Psoas muscle (tissue), 7 donors: ENCODE measurements at regions not wholly inside any gene's neighbourhood (a gene's known extent, or its start where the extent isn't known, plus 50 kb on each side); places are given as distances from the start of the nearest gene placed in this dataset.

Source experiments
- ATAC-seq, 4 donors: fragments of 200-7000 bp; cut with Tn5 transposase; one replicate each; pipeline ENCODE4 v1.9.1; 2020; ENCODE audit warnings: moderate library complexity in 3 of 4, mild to moderate bottlenecking in 2 of 4
- DNase-seq, 2 donors: peaks; one replicate each; pipeline ENCODE4 v3.0.0-alpha.2; 2020
- H3K27ac ChIP-seq: fragments of 200-600 bp; one replicate; pipeline ENCODE4 v1.8.0; 2022
- H3K27me3 ChIP-seq, 3 donors: fragments of 200-600 bp in 1 of 3; one replicate each; pipeline versions ENCODE4 v1.6.1 to v1.8.0; 2013 to 2022; ENCODE audit warnings: low read length in 2 of 3, mild to moderate bottlenecking in 2 of 3, moderate library complexity in 1 of 3; ENCODE audit not compliant: insufficient read depth in 3 of 3
- H3K36me3 ChIP-seq, 2 donors: fragments of 200-600 bp in 1 of 2; one replicate each; pipeline versions ENCODE4 v1.6.1 to v1.8.0; 2013 to 2022; ENCODE audit warnings: low read depth in 1 of 2, mild to moderate bottlenecking in 1 of 2, moderate library complexity in 1 of 2; ENCODE audit not compliant: insufficient read depth in 1 of 2
- H3K4me1 ChIP-seq: fragments of 200-600 bp; one replicate; pipeline ENCODE4 v1.8.0; 2022
- H3K4me3 ChIP-seq: fragments of 200-600 bp; one replicate; pipeline ENCODE4 v1.8.0; 2022; ENCODE audit warnings: mild to moderate bottlenecking
- H3K9me3 ChIP-seq: fragments of 200-600 bp; one replicate; pipeline ENCODE4 v1.8.0; 2022
- CTCF ChIP-seq: fragments of 200-600 bp; IDR thresholded peaks from one replicate; pipeline ENCODE4 v1.8.0; 2022; ENCODE audit warnings: antibody characterized with exemption
- WGBS, 3 donors: extraction: QIAGEN DNeasy Blood & Tissue Kit; methylation state at CpG; one replicate each; pipeline versions ENCODE4 v1.1.6 to v1.1.7; 2013; 5-methylcytosine and 5-hydroxymethylcytosine counted together
- intact Hi-C, 2 donors: fragments of 100-400 bp; cut with DNase I; formaldehyde crosslinking; loops; one replicate each; pipeline versions ENCODE4 v1.11.0 to v1.14.2; 2022
- donor health status: healthy with polysubstance abuse.
- donor health status: DM: no; HTN: no; CAD: no; lungs with moderate emphysema.
- donor health status: Bipolar disorder and iron deficiency.
- donor health status: healthy.
- donor health status: DM: yes; HTN: yes; CAD: no.
- donor health status: DM: no; HTN: no; CAD: no.
- donor health status: DM: yes; HTN: yes; CAD: no.

- H3K9me3 ChIP-seq = no peaks in the 10 kb centered on the region
- no peak for TF ChIP-seq CTCF
- 56 to 67% (median 56%) methylated on average over 3 of the region's 3 CpGs for WGBS, 3 donors
- no peak overlapping the region for H3K4me3 ChIP-seq
- no peak for ATAC-seq
- H3K4me1 ChIP-seq = no peaks in the 10 kb centered on the region
- peaks cover 0 to 3% (median 0%) of the 10 kb centered on the region in 3 donors for H3K27me3 ChIP-seq
- intact Hi-C loops = loop anchor here in 1 of 2 donors (5.0 kb wide), 1 partner anchor 52 kb away; no protein-coding TSS in a partner anchor
- DNase-seq = no peak
- H3K36me3 ChIP-seq = no peaks in the 10 kb centered on the region
- H3K27ac ChIP-seq = no peak overlapping the region
Measured at GRCh38 chr9:117574099-117574498, 130.1 kb upstream of the TLR4 start.

- Histone ChIP-seq H3K4me1 (no peaks in the 10 kb centered on the region), H3K27ac (no peak overlapping the region), H3K4me3 (no peak overlapping the region), H3K27me3 (no peaks in the 10 kb centered on the region), H3K9me3 (no peaks in the 10 kb centered on the region), H3K36me3 (no peaks in the 10 kb centered on the region)
- WGBS, 3 donors = 54 to 74% (median 65%) methylated on average over 1 of the region's 1 CpG
- TF ChIP-seq CTCF = no peak
- intact Hi-C loops = no loop called here
- DNase-seq = no peak
- ATAC-seq = no peak
Measured at GRCh38 chr9:117564839-117565238, 139.4 kb upstream of the TLR4 start.

DNA sequence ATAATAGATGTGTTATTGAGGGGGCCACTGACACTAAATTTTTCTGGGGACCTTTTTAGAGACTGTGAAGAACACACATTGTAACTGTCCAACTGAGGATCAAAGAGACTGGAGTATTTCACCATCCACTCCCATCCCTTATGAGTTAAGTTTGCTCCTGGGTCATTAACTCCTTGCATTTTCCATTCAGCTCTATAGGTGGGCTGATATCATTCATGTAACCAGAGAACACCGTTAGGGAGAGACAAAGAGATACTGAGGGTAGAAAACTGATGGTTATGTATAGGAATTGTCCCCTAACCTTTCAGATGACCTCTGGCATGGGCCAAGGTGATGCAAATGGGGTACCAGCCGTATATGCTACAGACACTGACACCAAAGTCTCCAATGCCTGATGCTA is 142.4 kb upstream of the TLR4 start:
- intact Hi-C loops = no loop called here
- WGBS, 3 donors = 37 to 59% (median 37%) methylated on average over 2 of the region's 2 CpGs

GRCh38 chr9:117555964-117556629 is 141.2 kb upstream of the ASTN2 start:
- ATAC-seq (no peak), DNase-seq (peak in 1 of 2 donors; percentile 24)
- intact Hi-C loops = no loop called here
- H3K27ac ChIP-seq = no peak overlapping the region
- no peaks in the 10 kb centered on the region for H3K4me1 ChIP-seq
- WGBS, 3 donors = 61 to 67% (median 63%) methylated on average over 5 of the region's 5 CpGs
- H3K4me3 ChIP-seq = no peak overlapping the region
- TF ChIP-seq CTCF = peak; percentile 37
- H3K36me3 ChIP-seq = no peaks in the 10 kb centered on the region
- no peaks in the 10 kb centered on the region for H3K27me3 ChIP-seq
- no peaks in the 10 kb centered on the region for H3K9me3 ChIP-seq

More for the DNA sequence above, 142.4 kb upstream of the TLR4 start:
- H3K4me3 ChIP-seq = no peak overlapping the region
- H3K27ac ChIP-seq = no peak overlapping the region
- no peaks in the 10 kb centered on the region for H3K27me3 ChIP-seq
- H3K36me3 ChIP-seq = no peaks in the 10 kb centered on the region
- no peak for DNase-seq
- no peak for TF ChIP-seq CTCF
- H3K9me3 ChIP-seq = no peaks in the 10 kb centered on the region
- no peaks in the 10 kb centered on the region for H3K4me1 ChIP-seq
- ATAC-seq = no peak

DNA sequence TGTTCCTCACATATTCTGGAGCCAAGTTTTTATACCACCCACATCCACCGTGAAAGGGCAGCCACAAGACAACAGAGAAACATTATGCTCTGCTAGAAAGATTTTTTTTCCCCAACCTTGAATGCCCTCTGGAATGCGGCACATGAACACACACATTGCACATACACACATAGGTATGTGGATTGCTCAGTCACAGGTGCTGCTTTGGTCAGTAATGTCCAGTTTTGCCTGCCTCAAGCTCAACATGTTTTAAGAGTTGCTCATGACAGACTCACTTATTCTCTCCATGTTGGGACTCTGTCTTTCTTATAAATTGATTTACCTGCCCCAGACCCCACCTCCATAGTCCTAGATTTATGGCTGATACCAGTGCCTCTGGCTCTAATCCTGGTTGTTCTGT is 138.0 kb upstream of the ASTN2 start:
- WGBS, 3 donors = 51 to 86% (median 57%) methylated on average over 2 of the region's 2 CpGs
- DNase-seq = no peak
- ATAC-seq = no peak
- Histone ChIP-seq H3K27me3 (no peaks in the 10 kb centered on the region), H3K9me3 (no peaks in the 10 kb centered on the region), H3K36me3 (no peaks in the 10 kb centered on the region), H3K4me1 (no peaks in the 10 kb centered on the region), H3K4me3 (no peak overlapping the region), H3K27ac (no peak overlapping the region)
- intact Hi-C loops = no loop called here
- TF ChIP-seq CTCF = no peak
